ENCODE measurements at regions not wholly inside any gene's neighbourhood (a gene's known extent, or its start where the extent isn't known, plus 50 kb on each side); places are given as distances from the start of the nearest gene placed in this dataset.

DNA sequence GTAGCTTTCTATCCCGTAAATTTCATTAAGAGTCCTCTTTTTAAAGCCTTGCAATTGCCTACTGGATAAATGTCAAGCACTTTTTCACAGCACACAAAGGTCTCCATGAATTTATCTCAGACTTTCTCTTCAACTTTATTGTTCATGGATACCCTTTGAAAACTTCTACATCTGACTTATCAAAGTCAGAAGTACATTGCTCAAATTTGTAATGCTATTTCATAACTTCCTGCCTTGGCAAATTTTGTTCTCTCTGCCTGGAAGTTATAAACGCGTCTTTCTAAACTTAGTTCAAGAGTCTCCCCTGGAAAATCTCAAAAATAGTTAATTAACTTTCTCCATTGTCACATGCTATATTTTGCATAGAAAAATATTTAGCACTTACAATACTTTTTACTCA is 55.9 kb upstream of the RERGL start:
- H2AFZ ChIP-seq: no peak overlapping the region
- no peaks in the 10 kb centered on the region for H3K79me2 ChIP-seq
- TF ChIP-seq, protein P1, sequence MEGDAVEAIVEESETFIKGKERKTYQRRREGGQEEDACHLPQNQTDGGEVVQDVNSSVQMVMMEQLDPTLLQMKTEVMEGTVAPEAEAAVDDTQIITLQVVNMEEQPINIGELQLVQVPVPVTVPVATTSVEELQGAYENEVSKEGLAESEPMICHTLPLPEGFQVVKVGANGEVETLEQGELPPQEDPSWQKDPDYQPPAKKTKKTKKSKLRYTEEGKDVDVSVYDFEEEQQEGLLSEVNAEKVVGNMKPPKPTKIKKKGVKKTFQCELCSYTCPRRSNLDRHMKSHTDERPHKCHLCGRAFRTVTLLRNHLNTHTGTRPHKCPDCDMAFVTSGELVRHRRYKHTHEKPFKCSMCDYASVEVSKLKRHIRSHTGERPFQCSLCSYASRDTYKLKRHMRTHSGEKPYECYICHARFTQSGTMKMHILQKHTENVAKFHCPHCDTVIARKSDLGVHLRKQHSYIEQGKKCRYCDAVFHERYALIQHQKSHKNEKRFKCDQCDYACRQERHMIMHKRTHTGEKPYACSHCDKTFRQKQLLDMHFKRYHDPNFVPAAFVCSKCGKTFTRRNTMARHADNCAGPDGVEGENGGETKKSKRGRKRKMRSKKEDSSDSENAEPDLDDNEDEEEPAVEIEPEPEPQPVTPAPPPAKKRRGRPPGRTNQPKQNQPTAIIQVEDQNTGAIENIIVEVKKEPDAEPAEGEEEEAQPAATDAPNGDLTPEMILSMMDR (IDR thresholded peaks at IDR 0.05; ENCODE audit: poor library complexity): no peak
- no peak for TF ChIP-seq EZH2 (IDR thresholded peaks at IDR 0.05; ENCODE audit: borderline replicate concordance)
- H3K4me1 ChIP-seq (ENCODE audit: insufficient read depth): peaks cover 10% of the 10 kb centered on the region
- DNase-seq (ENCODE audit: low spot score): no peak
- no peaks in the 10 kb centered on the region for H3K9me2 ChIP-seq (replicated peaks; ENCODE audit: insufficient read depth)
- 76% methylated on average over 3 of the region's 3 CpGs for WGBS (ENCODE audit: low lambda C conversion rate, missing lambda C conversion rate)
- H4K20me1 ChIP-seq (ENCODE audit: insufficient read depth, poor library complexity, severe bottlenecking): no peaks in the 10 kb centered on the region
- H3K4me3 ChIP-seq: no peak overlapping the region
- H3K4me2 ChIP-seq: no peak overlapping the region
- H3K36me3 ChIP-seq (replicated peaks; ENCODE audit: insufficient read depth, low read depth): no peaks in the 10 kb centered on the region
- no peaks in the 10 kb centered on the region for H3K9me3 ChIP-seq (ENCODE audit: low read depth)
- no peaks in the 10 kb centered on the region for H3K27me3 ChIP-seq
- no peak overlapping the region for H3K27ac ChIP-seq

DNA sequence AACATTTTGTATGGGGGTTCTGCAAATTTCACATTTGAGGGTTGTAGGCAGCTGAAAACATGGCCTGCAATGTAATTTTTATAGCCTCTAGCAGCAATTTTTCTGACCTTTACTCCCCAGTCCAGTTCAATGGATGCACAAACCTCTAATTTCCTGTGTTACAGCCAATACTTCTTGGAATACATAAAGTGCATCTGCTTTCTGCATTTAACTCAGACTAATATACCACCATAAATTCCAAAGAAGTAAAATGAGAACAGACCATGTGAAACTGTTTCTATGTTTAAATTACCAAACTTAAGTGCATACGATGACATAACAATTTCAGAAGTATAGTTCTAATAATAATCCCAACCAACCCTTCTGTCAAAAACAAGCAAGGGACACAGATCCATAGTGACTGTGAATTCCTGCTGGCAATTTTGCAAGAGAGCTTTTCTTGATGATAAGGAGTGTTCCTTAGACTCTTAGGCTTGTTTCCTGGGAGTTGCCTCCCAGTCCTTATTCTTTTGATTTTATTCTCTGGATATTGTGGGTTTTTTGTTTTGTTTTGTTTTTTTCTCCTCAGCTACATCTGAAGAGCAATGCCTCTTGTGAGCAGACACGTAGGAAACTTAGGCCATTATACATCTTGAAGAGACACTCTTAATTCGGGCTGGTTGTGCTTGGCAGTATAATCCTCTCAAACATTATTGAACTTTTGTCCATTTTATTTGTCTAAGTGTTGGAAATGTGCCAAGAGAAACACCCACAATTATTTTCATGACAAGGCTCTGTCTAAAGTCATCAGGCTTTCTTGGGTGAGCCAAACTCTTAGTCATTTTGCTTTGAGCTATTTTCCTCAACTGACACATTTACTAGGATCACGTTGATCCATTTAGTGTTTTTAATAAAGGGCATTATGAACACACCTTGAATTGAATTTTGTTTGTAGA is 51.3 kb upstream of the RERGL start:
- WGBS (ENCODE audit: low lambda C conversion rate, missing lambda C conversion rate): 57% methylated on average over 4 of the region's 4 CpGs
- DNase-seq (ENCODE audit: low spot score): no peak
- H3K9me3 ChIP-seq (ENCODE audit: low read depth): no peaks in the 10 kb centered on the region
- H3K4me2 ChIP-seq: peak overlapping the region; percentile 6
- H3K4me3 ChIP-seq: no peak overlapping the region
- H3K27me3 ChIP-seq: no peaks in the 10 kb centered on the region
- peaks cover 14% of the 10 kb centered on the region for H3K4me1 ChIP-seq (ENCODE audit: insufficient read depth)
- TF ChIP-seq EZH2phosphoT487 (IDR thresholded peaks at IDR 0.05; ENCODE audit: low read depth, severe bottlenecking, unreplicated experiment) (no peak), EZH2 (IDR thresholded peaks at IDR 0.05; ENCODE audit: borderline replicate concordance) (no peak)
- TF ChIP-seq, protein P1 (IDR thresholded peaks at IDR 0.05; ENCODE audit: poor library complexity): no peak
- no peak overlapping the region for H3K27ac ChIP-seq
- H3K9me2 ChIP-seq (replicated peaks; ENCODE audit: insufficient read depth): no peaks in the 10 kb centered on the region
- H3K79me2 ChIP-seq: no peaks in the 10 kb centered on the region
- no peaks in the 10 kb centered on the region for H4K20me1 ChIP-seq (ENCODE audit: insufficient read depth, poor library complexity, severe bottlenecking)
- no peaks in the 10 kb centered on the region for H3K36me3 ChIP-seq (replicated peaks; ENCODE audit: insufficient read depth, low read depth)
- H2AFZ ChIP-seq: no peak overlapping the region

DNA sequence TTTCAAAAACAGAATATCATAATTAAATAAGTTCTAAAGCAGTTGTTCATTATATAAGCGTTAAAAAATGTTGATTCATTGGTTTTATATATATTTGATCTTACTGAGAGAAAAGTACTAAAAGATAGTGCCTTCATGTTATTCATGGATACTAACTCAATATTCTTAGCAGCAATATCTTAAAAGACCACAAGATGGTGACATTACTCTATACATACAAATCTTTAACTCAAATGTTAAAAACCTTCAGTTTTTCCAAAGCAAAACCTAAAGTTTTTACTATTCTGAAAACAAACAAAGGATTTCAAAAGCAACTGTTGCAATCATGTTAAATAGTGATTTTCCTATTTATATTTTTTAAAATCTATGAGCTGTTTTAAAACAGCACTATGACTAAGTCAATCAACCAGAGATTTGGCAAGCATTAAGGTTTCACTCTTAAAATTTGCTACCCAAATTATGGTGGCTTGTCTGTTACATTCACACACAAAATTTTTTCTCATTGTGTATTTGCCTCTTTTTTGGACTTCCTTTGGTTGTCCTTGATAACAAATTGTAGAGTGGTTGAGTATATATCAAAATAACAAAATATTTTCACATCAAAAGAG is 50.1 kb upstream of the RERGL start:
- no peak overlapping the region for H2AFZ ChIP-seq
- no peak overlapping the region for H3K27ac ChIP-seq
- no peak overlapping the region for H3K4me2 ChIP-seq
- no peak overlapping the region for H3K4me3 ChIP-seq
- 0% methylated on average over 1 of the region's 1 CpG for WGBS (ENCODE audit: low lambda C conversion rate, missing lambda C conversion rate)
- no peaks in the 10 kb centered on the region for H3K36me3 ChIP-seq (replicated peaks; ENCODE audit: insufficient read depth, low read depth)
- DNase-seq (ENCODE audit: low spot score): peak; percentile 23
- no peaks in the 10 kb centered on the region for H3K9me3 ChIP-seq (ENCODE audit: low read depth)
- no peaks in the 10 kb centered on the region for H3K9me2 ChIP-seq (replicated peaks; ENCODE audit: insufficient read depth)
- H3K79me2 ChIP-seq: no peaks in the 10 kb centered on the region
- no peaks in the 10 kb centered on the region for H3K27me3 ChIP-seq
- no peaks in the 10 kb centered on the region for H4K20me1 ChIP-seq (ENCODE audit: insufficient read depth, poor library complexity, severe bottlenecking)
- peaks cover 14% of the 10 kb centered on the region for H3K4me1 ChIP-seq (ENCODE audit: insufficient read depth)
- TF ChIP-seq, protein P1 (IDR thresholded peaks at IDR 0.05; ENCODE audit: poor library complexity): peak; percentile 74
- no peak for TF ChIP-seq EZH2 (IDR thresholded peaks at IDR 0.05; ENCODE audit: borderline replicate concordance)

All from hepatocyte (in vitro differentiated cells).